ENCODE measurements at regions not wholly inside any gene's neighbourhood (a gene's known extent, or its start where the extent isn't known, plus 50 kb on each side); places are given as distances from the start of the nearest gene placed in this dataset.
A peak's percentile ranks its signal among the peaks of the same experiment; 100 is the strongest.

DNA sequence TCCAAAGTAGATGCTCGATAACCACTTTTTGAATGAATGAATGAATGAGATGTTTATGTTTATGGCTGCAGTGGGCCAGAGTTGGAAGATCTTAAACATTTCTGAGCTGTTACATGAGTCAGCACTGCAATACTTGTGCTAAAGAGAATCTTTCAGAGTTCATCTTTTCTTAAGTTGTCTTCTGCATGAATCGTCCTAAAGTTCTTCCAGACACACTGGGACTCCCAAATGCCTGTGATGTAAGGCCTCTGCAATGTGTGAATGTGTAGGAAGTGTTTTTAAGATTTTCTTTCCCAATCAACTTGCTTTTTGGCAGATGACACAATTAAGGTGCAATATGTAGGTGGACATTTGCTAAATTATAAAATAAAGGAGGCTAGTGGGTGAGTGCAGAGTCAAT is 50.3 kb upstream of the TRIM9 start:
- Histone ChIP-seq H3K27me3 (ENCODE audit: control insufficient read depth, insufficient read depth, low read length) (no peaks in the 10 kb centered on the region), H3K36me3 (ENCODE audit: control insufficient read depth, insufficient read depth, low read length) (no peaks in the 10 kb centered on the region), H3K4me3 (ENCODE audit: low read length) (no peak overlapping the region), H3K27ac (ENCODE audit: low read length) (no peak overlapping the region), H3K9me3 (ENCODE audit: control insufficient read depth, insufficient read depth, low read length) (no peaks in the 10 kb centered on the region), H3K4me1 (ENCODE audit: control insufficient read depth, insufficient read depth, low read length) (no peaks in the 10 kb centered on the region)
- H3K27ac Mint-ChIP-seq, result no peak overlapping the region
- intact Hi-C loops (cut with micrococcal nuclease), result no loop called here
- no peaks in the 10 kb centered on the region for H3K4me1 Mint-ChIP-seq
- 87% methylated on average over 2 of the region's 2 CpGs for WGBS (ENCODE audit: insufficient coverage)
- peaks cover 0 to 11% of the 10 kb centered on the region in 2 donors for H3K27me3 Mint-ChIP-seq (ENCODE audit: low read depth in 2 of 2)
- no peak for DNase-seq
- no peak for ATAC-seq
- H3K36me3 Mint-ChIP-seq, result peaks cover 5% of the 10 kb centered on the region
- H3K4me3 Mint-ChIP-seq, result no peak overlapping the region
- TF ChIP-seq, protein P1, sequence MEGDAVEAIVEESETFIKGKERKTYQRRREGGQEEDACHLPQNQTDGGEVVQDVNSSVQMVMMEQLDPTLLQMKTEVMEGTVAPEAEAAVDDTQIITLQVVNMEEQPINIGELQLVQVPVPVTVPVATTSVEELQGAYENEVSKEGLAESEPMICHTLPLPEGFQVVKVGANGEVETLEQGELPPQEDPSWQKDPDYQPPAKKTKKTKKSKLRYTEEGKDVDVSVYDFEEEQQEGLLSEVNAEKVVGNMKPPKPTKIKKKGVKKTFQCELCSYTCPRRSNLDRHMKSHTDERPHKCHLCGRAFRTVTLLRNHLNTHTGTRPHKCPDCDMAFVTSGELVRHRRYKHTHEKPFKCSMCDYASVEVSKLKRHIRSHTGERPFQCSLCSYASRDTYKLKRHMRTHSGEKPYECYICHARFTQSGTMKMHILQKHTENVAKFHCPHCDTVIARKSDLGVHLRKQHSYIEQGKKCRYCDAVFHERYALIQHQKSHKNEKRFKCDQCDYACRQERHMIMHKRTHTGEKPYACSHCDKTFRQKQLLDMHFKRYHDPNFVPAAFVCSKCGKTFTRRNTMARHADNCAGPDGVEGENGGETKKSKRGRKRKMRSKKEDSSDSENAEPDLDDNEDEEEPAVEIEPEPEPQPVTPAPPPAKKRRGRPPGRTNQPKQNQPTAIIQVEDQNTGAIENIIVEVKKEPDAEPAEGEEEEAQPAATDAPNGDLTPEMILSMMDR (IDR thresholded peaks at IDR 0.05), result no peak
- no peaks in the 10 kb centered on the region for H3K9me3 Mint-ChIP-seq

DNA sequence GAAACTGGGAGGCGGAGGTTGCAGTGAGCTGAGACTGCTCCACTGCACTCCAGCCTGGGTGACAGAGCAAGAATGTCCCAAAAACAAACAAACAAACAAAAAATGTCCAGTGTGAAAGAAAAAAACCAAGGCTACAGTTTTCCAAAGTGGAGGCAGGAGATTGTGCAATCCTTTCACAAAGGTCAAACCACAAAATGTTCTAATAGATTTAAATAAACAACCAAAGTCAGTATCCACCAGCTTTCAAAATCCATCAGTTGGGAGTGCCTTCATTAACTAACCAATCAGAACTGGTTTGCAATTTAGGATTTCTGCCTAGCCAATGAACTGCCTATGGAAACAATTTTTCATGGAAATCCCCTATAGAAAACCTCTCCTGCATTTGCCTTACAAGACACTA is 52.3 kb upstream of the TRIM9 start:
- peaks cover 0 to 24% of the 10 kb centered on the region in 2 donors for H3K27me3 Mint-ChIP-seq (ENCODE audit: low read depth in 2 of 2)
- no peaks in the 10 kb centered on the region for H3K9me3 Mint-ChIP-seq
- H3K36me3 Mint-ChIP-seq, result peaks cover 5% of the 10 kb centered on the region
- 94% methylated on average over 1 of the region's 1 CpG for WGBS (ENCODE audit: insufficient coverage)
- Histone ChIP-seq H3K27ac (ENCODE audit: low read length) (no peak overlapping the region), H3K27me3 (ENCODE audit: control insufficient read depth, insufficient read depth, low read length) (no peaks in the 10 kb centered on the region), H3K4me1 (ENCODE audit: control insufficient read depth, insufficient read depth, low read length) (no peaks in the 10 kb centered on the region), H3K36me3 (ENCODE audit: control insufficient read depth, insufficient read depth, low read length) (no peaks in the 10 kb centered on the region), H3K9me3 (ENCODE audit: control insufficient read depth, insufficient read depth, low read length) (no peaks in the 10 kb centered on the region), H3K4me3 (ENCODE audit: low read length) (no peak overlapping the region)
- DNase-seq, result no peak
- H3K27ac Mint-ChIP-seq, result no peak overlapping the region
- no peak overlapping the region for H3K4me3 Mint-ChIP-seq
- H3K4me1 Mint-ChIP-seq, result no peaks in the 10 kb centered on the region
- TF ChIP-seq, protein P1 (IDR thresholded peaks at IDR 0.05), result no peak
- intact Hi-C loops (cut with micrococcal nuclease), result no loop called here
- no peak for ATAC-seq

DNA sequence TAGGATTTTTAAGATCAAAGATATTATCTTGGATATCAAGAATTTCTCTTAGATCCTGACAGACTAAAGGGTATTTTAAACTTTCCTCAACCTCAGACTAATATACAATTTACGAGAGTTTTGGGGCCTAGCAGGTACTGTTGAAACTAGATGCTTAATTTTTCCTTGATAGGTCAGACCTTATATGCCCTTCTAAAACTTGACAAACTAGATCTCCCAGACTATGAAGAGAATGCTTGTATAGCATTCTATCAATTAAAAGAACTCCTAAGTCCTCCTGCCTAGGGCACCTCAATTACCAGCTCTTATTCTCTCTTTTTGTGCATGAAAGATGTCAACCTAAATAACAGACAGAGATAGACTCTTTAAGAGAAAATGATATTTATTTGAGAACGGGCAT is 60.4 kb upstream of the TRIM9 start:
- no peak overlapping the region for H3K27ac Mint-ChIP-seq
- no peaks in the 10 kb centered on the region for H3K36me3 ChIP-seq (ENCODE audit: control insufficient read depth, insufficient read depth, low read length)
- no peaks in the 10 kb centered on the region for H3K4me1 ChIP-seq (ENCODE audit: control insufficient read depth, insufficient read depth, low read length)
- intact Hi-C loops (cut with micrococcal nuclease), result no loop called here
- no peaks in the 10 kb centered on the region for H3K36me3 Mint-ChIP-seq
- H3K27ac ChIP-seq (ENCODE audit: low read length), result no peak overlapping the region
- TF ChIP-seq, protein P1 (IDR thresholded peaks at IDR 0.05), result no peak
- DNase-seq, result no peak
- no peak overlapping the region for H3K4me3 ChIP-seq (ENCODE audit: low read length)
- WGBS (ENCODE audit: insufficient coverage), result no CpG with 5 or more reads among the region's 2 CpGs
- no peaks in the 10 kb centered on the region for H3K4me1 Mint-ChIP-seq
- H3K27me3 Mint-ChIP-seq (ENCODE audit: low read depth in 2 of 2), result peaks cover 0 to 13% of the 10 kb centered on the region in 2 donors
- H3K27me3 ChIP-seq (ENCODE audit: control insufficient read depth, insufficient read depth, low read length), result peaks cover 2% of the 10 kb centered on the region
- no peaks in the 10 kb centered on the region for H3K9me3 ChIP-seq (ENCODE audit: control insufficient read depth, insufficient read depth, low read length)
- no peaks in the 10 kb centered on the region for H3K9me3 Mint-ChIP-seq
- ATAC-seq, result no peak
- no peak overlapping the region for H3K4me3 Mint-ChIP-seq

DNA sequence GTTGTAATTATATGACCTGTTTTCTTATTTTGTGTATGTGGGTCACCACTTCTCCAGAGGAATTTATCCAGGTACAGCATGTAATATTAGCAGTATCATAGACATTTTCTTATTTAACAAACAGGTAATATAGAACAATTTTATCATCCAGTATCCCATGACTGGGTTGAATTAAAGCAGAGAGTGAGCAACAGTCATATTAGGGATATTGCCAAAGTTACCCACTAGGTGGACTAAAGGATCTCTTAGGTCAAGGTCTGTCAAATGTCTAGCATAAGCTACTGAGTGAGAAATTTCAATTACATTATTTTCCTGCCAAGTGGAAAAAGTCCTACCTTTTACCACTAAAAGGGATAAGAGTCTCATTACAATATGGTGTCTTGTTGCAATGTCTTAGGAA is 62.1 kb upstream of the TRIM9 start:
- H3K9me3 ChIP-seq (ENCODE audit: control insufficient read depth, insufficient read depth, low read length), result no peaks in the 10 kb centered on the region
- no peak overlapping the region for H3K4me3 Mint-ChIP-seq
- no peaks in the 10 kb centered on the region for H3K4me1 ChIP-seq (ENCODE audit: control insufficient read depth, insufficient read depth, low read length)
- H3K27ac Mint-ChIP-seq, result no peak overlapping the region
- DNase-seq (peak in 1 of 2 donors; percentile 4), ATAC-seq (no peak)
- H3K27me3 ChIP-seq (ENCODE audit: control insufficient read depth, insufficient read depth, low read length), result peaks cover 2% of the 10 kb centered on the region
- no peaks in the 10 kb centered on the region for H3K4me1 Mint-ChIP-seq
- H3K9me3 Mint-ChIP-seq, result no peaks in the 10 kb centered on the region
- H3K36me3 ChIP-seq (ENCODE audit: control insufficient read depth, insufficient read depth, low read length), result no peaks in the 10 kb centered on the region
- no peak overlapping the region for H3K4me3 ChIP-seq (ENCODE audit: low read length)
- no peak overlapping the region for H3K27ac ChIP-seq (ENCODE audit: low read length)
- intact Hi-C loops (cut with micrococcal nuclease), result no loop called here
- H3K27me3 Mint-ChIP-seq (ENCODE audit: low read depth in 2 of 2), result no peaks in the 10 kb centered on the region
- TF ChIP-seq, protein P1 (IDR thresholded peaks at IDR 0.05), result no peak
- H3K36me3 Mint-ChIP-seq, result no peaks in the 10 kb centered on the region
